BE2C (cell line): ENCODE measurements at regions not wholly inside any gene's neighbourhood (a gene's known extent, or its start where the extent isn't known, plus 50 kb on each side); places are given as distances from the start of the nearest gene placed in this dataset.

Experiments used
- DNase-seq: peaks from one replicate; pipeline ENCODE4 v3.0.0-alpha.2; 2020
- H3K27me3 ChIP-seq: fragments of 250-450 bp; sonication (Bioruptor Pico); 2 replicates; pipeline ENCODE4 v1.5.1; 2020; ENCODE audit warnings: mild to moderate bottlenecking
- H3K36me3 ChIP-seq: fragments of 250-450 bp; sonication (Bioruptor Pico); 2 replicates; pipeline ENCODE4 v1.5.1; 2020; ENCODE audit warnings: mild to moderate bottlenecking
- H3K4me1 ChIP-seq: fragments of 250-450 bp; sonication (Bioruptor Pico); 2 replicates; pipeline ENCODE4 v1.5.1; 2020
- H3K4me3 ChIP-seq: 2 replicates; pipeline ENCODE4 v1.5.1; 2011; ENCODE audit warnings: low read depth, low read length
- H3K9me3 ChIP-seq: fragments of 250-450 bp; sonication (Bioruptor Pico); 2 replicates; pipeline ENCODE4 v1.5.1; 2020
- CTCF ChIP-seq: IDR thresholded peaks from 2 replicates; pipeline ENCODE4 v1.5.1; 2012; ENCODE audit warnings: mild to moderate bottlenecking, low read depth, low read length

- Histone ChIP-seq H3K36me3 (no peaks in the 10 kb centered on the region), H3K4me3 (no peak overlapping the region), H3K9me3 (no peaks in the 10 kb centered on the region), H3K4me1 (no peaks in the 10 kb centered on the region), H3K27me3 (peaks cover 3% of the 10 kb centered on the region; the same call in 1 of the 2 replicates)
- DNase-seq, result no peak
- no peak for TF ChIP-seq CTCF
These were observed 75.7 kb upstream of the B3GAT1 start for GRCh38 chr11:134487696-134488095.

GRCh38 chr11:134486704-134487103, 74.7 kb upstream of the B3GAT1 start:
- no peaks in the 10 kb centered on the region for H3K9me3 ChIP-seq
- no peak for DNase-seq
- no peak overlapping the region for H3K4me3 ChIP-seq
- no peaks in the 10 kb centered on the region for H3K4me1 ChIP-seq
- no peak for TF ChIP-seq CTCF
- H3K36me3 ChIP-seq, result no peaks in the 10 kb centered on the region
- peaks cover 3% of the 10 kb centered on the region; the same call in 1 of the 2 replicates for H3K27me3 ChIP-seq

GRCh38 chr11:134486106-134486505, 74.1 kb upstream of the B3GAT1 start:
- TF ChIP-seq CTCF, result no peak

GRCh38 chr11:134485316-134485715, 73.3 kb upstream of the B3GAT1 start:
- no peaks in the 10 kb centered on the region for H3K9me3 ChIP-seq
- no peak for TF ChIP-seq CTCF
- H3K4me3 ChIP-seq, result no peak overlapping the region
- H3K27me3 ChIP-seq, result peaks cover 3% of the 10 kb centered on the region; the same call in 1 of the 2 replicates
- H3K36me3 ChIP-seq, result no peaks in the 10 kb centered on the region
- H3K4me1 ChIP-seq, result no peaks in the 10 kb centered on the region
- DNase-seq, result no peak

More at GRCh38 chr11:134486106-134486505, 74.1 kb upstream of the B3GAT1 start:
- no peaks in the 10 kb centered on the region for H3K36me3 ChIP-seq
- no peaks in the 10 kb centered on the region for H3K9me3 ChIP-seq
- H3K27me3 ChIP-seq, result peaks cover 3% of the 10 kb centered on the region; the same call in 1 of the 2 replicates
- H3K4me1 ChIP-seq, result no peaks in the 10 kb centered on the region
- H3K4me3 ChIP-seq, result no peak overlapping the region
- DNase-seq, result no peak

- no peak for DNase-seq
- TF ChIP-seq CTCF, result no peak
- H3K27me3 ChIP-seq, result peaks cover 3% of the 10 kb centered on the region; the same call in 1 of the 2 replicates
- no peaks in the 10 kb centered on the region for H3K4me1 ChIP-seq
- H3K36me3 ChIP-seq, result no peaks in the 10 kb centered on the region
- H3K9me3 ChIP-seq, result no peaks in the 10 kb centered on the region
- H3K4me3 ChIP-seq, result no peak overlapping the region
These were observed 71.8 kb upstream of the B3GAT1 start for GRCh38 chr11:134483857-134484256.

GRCh38 chr11:134483291-134483690, 71.2 kb upstream of the B3GAT1 start:
- Histone ChIP-seq H3K4me1 (no peaks in the 10 kb centered on the region), H3K9me3 (no peaks in the 10 kb centered on the region), H3K36me3 (no peaks in the 10 kb centered on the region), H3K27me3 (peaks cover 3% of the 10 kb centered on the region; the same call in 1 of the 2 replicates), H3K4me3 (no peak overlapping the region)
- no peak for TF ChIP-seq CTCF
- no peak for DNase-seq
